ENCODE measurements at regions not wholly inside any gene's neighbourhood (a gene's known extent, or its start where the extent isn't known, plus 50 kb on each side); places are given as distances from the start of the nearest gene placed in this dataset.
A peak's percentile ranks its signal among the peaks of the same experiment; 100 is the strongest.

DNA sequence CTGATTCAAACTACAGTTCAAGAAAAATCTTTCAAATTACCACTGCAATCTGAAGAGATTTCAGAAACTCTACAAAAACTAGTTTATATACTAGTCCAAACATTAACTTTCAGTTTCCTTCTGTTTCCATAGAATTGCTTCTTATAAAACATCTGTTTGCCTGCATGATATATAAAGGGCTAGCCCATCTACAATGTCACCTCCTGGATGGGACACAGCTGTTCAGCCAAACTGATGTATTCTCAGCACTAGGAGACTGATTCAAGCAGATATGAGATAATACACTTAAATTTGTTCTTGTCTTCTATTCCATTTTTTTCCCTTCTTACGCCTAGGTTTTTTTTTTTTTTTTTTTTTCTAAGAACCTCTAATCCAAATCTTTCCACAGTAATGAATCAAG, 1569.7 kb upstream of the IGFBP7 start:
- DNase-seq, result no peak

DNA sequence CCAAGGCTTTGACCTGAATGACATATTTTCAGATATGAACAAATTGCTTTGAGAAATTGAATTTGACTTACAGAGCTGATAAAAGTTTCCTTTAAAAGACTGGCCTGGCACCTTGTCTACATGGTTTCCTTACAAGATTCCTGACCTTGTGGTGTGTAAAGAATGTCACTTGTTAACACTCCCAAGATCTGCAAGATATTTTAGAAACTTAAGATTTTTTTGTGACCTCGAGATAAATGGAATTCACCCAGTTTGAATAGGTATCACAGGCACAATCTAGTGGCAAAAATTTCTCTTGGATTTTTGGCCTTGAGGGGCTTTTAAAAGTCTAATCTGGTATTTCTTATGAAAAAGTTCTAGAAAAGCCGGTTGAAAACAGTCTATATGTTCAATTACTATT, 1568.9 kb upstream of the IGFBP7 start:
- no peak for DNase-seq

- DNase-seq, result no peak
These were observed 1559.6 kb upstream of the IGFBP7 start for GRCh38 chr4:58669783-58670182.

GRCh38 chr4:58665649-58666048, 1555.5 kb upstream of the IGFBP7 start:
- DNase-seq, result no peak

DNA sequence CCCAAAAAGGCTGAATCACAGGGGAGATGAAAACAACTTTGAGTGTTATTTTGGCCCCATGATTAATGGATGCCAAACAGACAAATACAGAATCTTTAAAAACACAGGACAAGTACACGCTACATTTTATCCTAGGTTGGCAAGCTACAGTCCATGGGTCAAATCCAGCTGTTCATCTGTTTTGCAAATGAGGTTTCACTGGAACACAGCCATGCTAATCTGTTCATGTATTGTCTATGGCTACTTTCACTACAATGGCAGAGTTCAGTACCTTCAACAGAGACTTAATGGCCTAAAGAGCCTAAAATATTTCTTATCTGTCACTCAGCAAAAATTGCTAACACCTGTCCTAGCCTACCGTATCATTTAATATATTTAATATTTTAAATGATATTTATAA, 1548.5 kb upstream of the IGFBP7 start:
- no peak for DNase-seq

DNA sequence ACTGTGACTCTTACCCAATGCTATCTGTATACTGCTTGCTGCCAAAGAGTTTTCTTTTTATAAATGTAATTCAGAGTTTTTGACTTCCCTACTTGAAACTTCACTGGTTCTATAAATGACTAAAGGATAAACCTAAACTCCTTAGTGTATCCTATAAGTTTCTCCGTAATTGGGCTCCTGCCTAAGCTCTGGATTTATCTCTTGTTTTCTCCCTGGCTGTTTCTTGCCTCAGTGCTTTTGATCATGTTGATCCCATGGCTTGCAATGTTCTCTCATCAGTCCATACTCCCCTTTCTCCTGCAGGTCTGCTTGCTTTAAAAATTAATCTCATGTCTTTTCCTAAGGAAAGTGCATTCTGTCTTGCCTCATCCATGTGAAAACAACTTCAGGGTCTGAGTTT, 1543.1 kb upstream of the IGFBP7 start:
- DNase-seq, result no peak

GRCh38 chr4:58649226-58649625, 1539.0 kb upstream of the IGFBP7 start:
- peak; percentile 91 for DNase-seq

- DNase-seq, result no peak
These were observed 1535.9 kb upstream of the IGFBP7 start for GRCh38 chr4:58646126-58646525.

DNA sequence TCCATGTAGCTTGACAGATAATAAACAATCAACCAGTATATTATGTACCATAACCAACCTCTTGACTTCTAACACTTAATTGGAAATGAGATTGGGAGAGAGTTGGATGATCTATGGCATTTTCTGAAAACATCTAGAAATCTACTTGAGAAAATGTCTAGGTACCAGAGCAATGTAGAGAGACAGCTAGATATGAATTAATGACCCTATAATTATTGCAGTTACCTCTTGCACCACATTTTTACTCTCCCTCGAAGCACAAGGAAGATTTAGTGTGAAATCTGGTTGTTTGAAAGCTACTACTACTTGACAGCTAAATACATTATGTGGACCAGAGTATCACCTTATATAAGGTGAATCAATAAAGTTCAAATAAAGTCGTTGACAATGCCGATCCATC, 1534.4 kb upstream of the IGFBP7 start:
- DNase-seq, result no peak

DNA sequence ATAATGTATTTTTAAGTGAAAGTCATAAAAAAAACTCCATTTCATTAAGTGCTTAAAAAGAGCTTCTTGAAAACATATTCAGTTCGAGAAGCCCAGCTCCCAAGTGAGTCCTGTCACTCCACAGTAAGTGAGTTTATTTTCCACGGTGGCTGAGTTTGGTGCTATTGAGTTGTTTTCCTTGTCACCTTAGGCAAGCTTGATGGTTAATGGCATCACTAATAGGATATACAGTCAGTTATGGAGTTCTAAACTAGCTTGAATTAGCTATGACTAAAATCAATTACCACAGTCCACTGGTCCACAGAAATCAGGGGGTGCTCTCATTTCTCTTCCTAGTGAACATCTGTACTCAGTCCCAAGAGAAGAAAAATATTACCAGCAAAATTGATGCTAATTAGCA, 1526.2 kb upstream of the IGFBP7 start:
- no peak for DNase-seq

- DNase-seq, result no peak
These were observed 1507.0 kb upstream of the IGFBP7 start for GRCh38 chr4:58617226-58617625.

GRCh38 chr4:58611012-58611411, 1500.8 kb upstream of the IGFBP7 start:
- no peak for DNase-seq

DNA sequence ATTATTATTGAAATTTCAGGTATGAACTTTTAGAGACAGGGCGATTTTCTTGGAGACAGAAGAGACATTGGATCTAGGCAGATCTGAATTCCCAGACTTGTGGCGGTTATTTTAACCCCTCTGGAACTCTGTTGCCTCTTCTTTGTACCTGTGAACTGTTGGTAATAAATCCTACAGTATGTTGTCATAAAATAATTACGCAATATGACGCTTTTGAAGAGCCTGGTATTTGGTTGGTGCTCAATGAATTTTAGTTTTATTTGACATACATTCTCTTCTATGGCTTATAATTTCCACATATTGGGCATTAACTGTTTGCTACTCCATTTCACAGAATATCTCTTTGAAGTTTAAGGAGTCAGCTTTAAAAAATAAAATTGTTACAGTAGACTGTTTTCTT, 1496.1 kb upstream of the IGFBP7 start:
- DNase-seq, result no peak

GRCh38 chr4:58603951-58604350, 1493.8 kb upstream of the IGFBP7 start:
- no peak for DNase-seq

DNA sequence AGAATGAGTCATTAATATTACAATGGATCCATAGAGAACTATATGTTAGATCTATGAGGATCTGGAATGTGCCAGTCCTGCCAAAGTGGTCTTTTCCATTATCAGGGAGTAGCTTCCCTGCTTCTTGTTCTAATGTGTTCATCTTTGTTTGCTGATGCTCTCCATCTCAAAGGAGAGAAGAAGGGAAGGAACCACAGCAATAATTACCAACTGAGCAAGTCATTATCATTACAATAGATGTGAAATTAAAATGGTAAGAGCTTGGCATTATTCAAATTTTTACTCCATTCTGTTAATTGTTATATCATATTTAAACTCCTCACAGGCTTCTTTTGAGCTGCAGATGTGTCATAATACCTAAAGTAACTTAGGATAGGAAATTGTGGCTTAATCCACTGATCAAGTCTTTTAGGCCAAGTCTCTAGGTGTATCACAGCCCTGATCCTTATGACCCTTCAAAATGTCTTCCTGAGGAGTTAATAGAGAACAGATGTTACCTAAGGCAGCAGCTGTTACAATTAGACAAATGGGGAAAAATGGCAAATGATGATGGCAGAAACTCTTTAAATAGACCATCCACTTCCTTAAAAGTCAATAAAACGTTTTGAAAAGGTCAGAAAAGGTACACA, 1492.7 kb upstream of the IGFBP7 start:
- DNase-seq, result no peak

DNA sequence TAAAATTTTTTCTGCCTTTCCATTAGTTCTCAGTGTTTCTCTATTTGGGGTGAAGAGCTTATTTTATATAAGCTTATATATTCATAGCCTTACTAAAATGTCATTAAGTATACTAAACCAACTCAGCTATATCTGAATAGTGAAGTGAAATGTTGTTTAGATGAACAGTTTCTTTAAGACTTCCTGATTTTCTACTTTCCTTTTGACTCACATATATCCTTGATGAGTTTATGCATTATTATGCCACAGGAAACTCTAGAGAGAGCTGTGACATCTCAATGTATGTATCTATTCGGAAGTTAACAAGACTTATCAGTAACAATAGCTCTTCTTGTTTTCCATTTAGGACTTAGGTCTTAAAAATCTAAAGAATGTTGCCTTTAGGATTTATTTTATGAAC, 1491.8 kb upstream of the IGFBP7 start:
- no peak for DNase-seq

- DNase-seq, result no peak
These were observed 1490.1 kb upstream of the IGFBP7 start for GRCh38 chr4:58600290-58600689.

DNA sequence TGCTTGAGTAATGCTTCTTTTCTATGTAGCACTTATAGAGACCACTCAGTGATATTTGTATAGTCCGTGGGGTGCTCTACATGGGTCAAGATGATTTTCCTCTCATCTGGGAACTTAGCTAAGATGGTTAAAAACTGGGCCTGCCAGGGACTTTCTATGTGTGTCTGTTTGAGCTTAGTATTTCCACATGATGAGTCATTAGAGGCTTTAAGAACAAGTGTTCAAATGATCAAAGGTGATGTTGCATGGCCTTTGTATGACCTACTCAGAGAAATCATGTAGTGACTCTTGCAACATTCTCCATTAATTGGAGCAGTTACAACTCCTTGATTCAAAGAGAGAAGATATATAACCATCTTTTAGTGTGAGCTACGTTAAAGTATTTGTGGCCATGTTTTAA, 1480.5 kb upstream of the IGFBP7 start:
- DNase-seq, result no peak

DNA sequence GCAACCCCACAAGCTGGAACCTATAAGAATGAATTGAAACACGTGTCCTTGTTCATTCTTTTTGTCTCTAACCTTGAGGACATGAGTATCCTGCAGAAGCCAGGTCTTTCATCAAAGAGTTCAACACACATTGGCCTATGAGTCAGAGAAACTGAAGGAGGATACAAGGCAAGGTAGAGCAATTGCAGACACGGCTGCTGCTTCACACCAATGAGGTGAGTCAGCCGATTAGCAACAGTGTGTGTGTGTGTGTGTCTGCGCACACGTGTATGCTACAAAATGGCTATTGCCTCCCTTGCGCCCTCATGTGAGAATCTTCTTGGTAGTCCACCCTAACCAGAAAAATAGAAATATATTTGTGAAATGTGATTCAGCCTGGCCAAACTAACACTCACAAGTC, 1477.7 kb upstream of the IGFBP7 start:
- DNase-seq, result no peak

DNA sequence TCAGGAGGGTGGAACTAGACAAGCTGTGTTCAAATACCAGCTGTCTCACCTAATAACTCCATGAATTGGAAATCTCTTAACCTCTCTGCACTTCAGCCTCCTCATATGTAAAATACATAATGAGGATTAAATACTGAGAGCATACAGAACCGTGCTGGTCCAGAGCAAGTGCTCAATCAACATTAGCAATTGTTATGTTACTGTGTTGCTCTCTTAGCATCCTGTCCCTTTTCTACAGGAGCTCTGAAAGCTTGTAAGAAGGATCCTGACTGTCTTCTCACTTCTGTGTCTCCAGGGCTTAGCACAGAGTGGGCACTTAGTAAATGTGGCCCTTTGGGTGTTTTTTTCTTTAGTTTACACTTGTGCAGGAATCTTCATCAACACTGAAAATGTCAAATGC, 1456.1 kb upstream of the IGFBP7 start:
- DNase-seq, result no peak

GRCh38 chr4:58564695-58565475, 1454.7 kb upstream of the IGFBP7 start:
- no peak for DNase-seq

DNA sequence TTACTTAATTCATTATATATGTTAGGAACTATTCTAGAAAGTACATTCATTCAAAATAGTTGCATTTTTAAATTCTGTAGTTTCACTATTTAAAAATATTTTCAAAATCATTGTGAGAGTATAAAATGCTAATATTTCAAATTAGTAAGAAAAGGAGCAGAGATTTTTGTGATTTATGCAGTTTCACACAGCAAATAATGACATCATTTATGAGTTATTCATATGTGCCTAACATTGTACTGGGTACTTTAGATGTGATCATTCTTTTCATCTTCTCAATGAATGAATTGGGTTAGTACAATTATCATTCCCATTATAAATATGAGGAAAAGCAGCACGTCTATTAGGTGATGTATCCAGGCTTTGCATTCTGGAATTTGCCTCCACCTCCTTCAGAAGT, 1451.0 kb upstream of the IGFBP7 start:
- no peak for DNase-seq

GRCh38 chr4:58560736-58561135, 1450.6 kb upstream of the IGFBP7 start:
- DNase-seq, result no peak

DNA sequence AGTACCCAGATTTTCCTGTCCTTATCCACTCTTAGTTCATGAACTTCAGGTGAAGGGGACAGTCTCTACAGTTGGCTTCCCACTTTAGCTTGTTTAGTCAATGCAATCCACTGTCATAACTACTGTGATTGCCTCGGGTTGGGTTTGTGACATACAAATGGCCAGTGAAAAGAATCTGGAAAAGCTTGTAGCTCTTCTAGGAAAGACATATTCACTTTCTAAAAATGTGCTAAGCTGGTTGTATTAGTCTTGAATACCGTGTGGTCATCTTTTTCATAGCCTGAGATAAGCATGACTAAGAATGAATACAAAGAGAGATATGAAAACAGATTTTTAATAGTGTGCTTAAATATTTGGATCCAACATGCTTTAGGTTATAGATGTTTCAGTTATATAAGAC, 1443.5 kb upstream of the IGFBP7 start:
- no peak for DNase-seq

- no peak for DNase-seq
These were observed 1442.8 kb upstream of the IGFBP7 start for GRCh38 chr4:58553031-58553430.

Data from NCI-H1694 treated with DMSO at 0.1 percent for 48 hours (cell line).